Hepatocyte (in vitro differentiated cells): ENCODE measurements at regions not wholly inside any gene's neighbourhood (a gene's known extent, or its start where the extent isn't known, plus 50 kb on each side); places are given as distances from the start of the nearest gene placed in this dataset.

ENCODE experiments used
- DNase-seq: peaks from one replicate; pipeline ENCODE4 v3.0.0-alpha.2; 2016; ENCODE audit warnings: low spot score
- H2AFZ ChIP-seq: fragments of 200-600 bp; sonication (generic); 2 replicates; pipeline ENCODE4 v1.6.0; 2016; ENCODE audit warnings: antibody characterized with exemption, mild to moderate bottlenecking
- H3K27ac ChIP-seq: fragments of 200-600 bp; sonication (generic); 2 replicates; pipeline ENCODE4 v1.5.1; 2016; ENCODE audit warnings: mild to moderate bottlenecking
- H3K27me3 ChIP-seq: fragments of 200-600 bp; sonication (generic); 2 replicates; pipeline ENCODE4 v1.6.1; 2016
- H3K36me3 ChIP-seq: fragments of 200-600 bp; sonication (generic); replicated peaks from 2 replicates; pipeline ENCODE4 v1.5.1; 2016; ENCODE audit warnings: low read depth; ENCODE audit not compliant: insufficient read depth
- H3K4me1 ChIP-seq: fragments of 200-600 bp; sonication (generic); 2 replicates; pipeline ENCODE4 v1.5.1; 2016; ENCODE audit warnings: mild to moderate bottlenecking, moderate library complexity; ENCODE audit not compliant: insufficient read depth
- H3K4me2 ChIP-seq: fragments of 200-600 bp; sonication (generic); 2 replicates; pipeline ENCODE4 v1.6.0; 2016
- H3K4me3 ChIP-seq: fragments of 200-600 bp; sonication (generic); 2 replicates; pipeline ENCODE4 v1.5.1; 2016; ENCODE audit warnings: mild to moderate bottlenecking
- H3K79me2 ChIP-seq: fragments of 200-600 bp; sonication (generic); 2 replicates; pipeline ENCODE4 v1.6.0; 2017; ENCODE audit warnings: mild to moderate bottlenecking
- H3K9me2 ChIP-seq: fragments of 200-600 bp; sonication (generic); replicated peaks from 2 replicates; pipeline ENCODE4 v1.6.0; 2017; ENCODE audit warnings: mild to moderate bottlenecking; ENCODE audit not compliant: insufficient read depth
- H3K9me3 ChIP-seq: fragments of 200-600 bp; sonication (generic); 2 replicates; pipeline ENCODE4 v1.5.1; 2016; ENCODE audit warnings: low read depth, mild to moderate bottlenecking
- H4K20me1 ChIP-seq: fragments of 200-600 bp; sonication (generic); 2 replicates; pipeline ENCODE4 v1.6.0; 2016; ENCODE audit warnings: mild to moderate bottlenecking; ENCODE audit not compliant: insufficient read depth, poor library complexity, severe bottlenecking
- CTCF ChIP-seq: fragments of 200-600 bp; sonication (generic); IDR thresholded peaks from 2 replicates; pipeline ENCODE4 v1.5.1; 2016; ENCODE audit warnings: antibody characterized with exemption, mild to moderate bottlenecking; ENCODE audit not compliant: poor library complexity
- EZH2 ChIP-seq: fragments of 200-600 bp; sonication (generic); IDR thresholded peaks from 2 replicates; pipeline ENCODE4 v1.6.1; 2016; ENCODE audit warnings: antibody characterized with exemption, mild to moderate bottlenecking, borderline replicate concordance
- EZH2phosphoT487 ChIP-seq: fragments of 200-600 bp; sonication (generic); IDR thresholded peaks from one replicate; pipeline ENCODE4 v1.6.1; 2018; ENCODE audit warnings: antibody characterized with exemption, mild to moderate bottlenecking, low read depth, moderate library complexity; ENCODE audit not compliant: unreplicated experiment, severe bottlenecking
- WGBS: methylation state at CpG from one replicate; pipeline ENCODE4 v1.1.6; 2016; ENCODE audit warnings: low lambda C conversion rate; ENCODE audit errors: missing lambda C conversion rate; 5-methylcytosine and 5-hydroxymethylcytosine counted together

GRCh38 chr15:85854345-85855097, 59.8 kb upstream of the KLHL25 start:
- Histone ChIP-seq H3K9me2 (no peaks in the 10 kb centered on the region), H3K27me3 (peaks cover 19% of the 10 kb centered on the region), H4K20me1 (no peaks in the 10 kb centered on the region), H3K4me1 (no peaks in the 10 kb centered on the region), H2AFZ (no peak overlapping the region), H3K79me2 (no peaks in the 10 kb centered on the region), H3K4me3 (no peak overlapping the region), H3K27ac (no peak overlapping the region), H3K4me2 (peak overlapping the region; percentile 51), H3K9me3 (no peaks in the 10 kb centered on the region), H3K36me3 (no peaks in the 10 kb centered on the region)
- DNase-seq = peak; percentile 75
- WGBS = 54% methylated on average over 11 of the region's 11 CpGs
- TF ChIP-seq CTCF (peak; percentile 88), EZH2phosphoT487 (no peak)

- TF ChIP-seq EZH2 = no peak
- TF ChIP-seq EZH2phosphoT487 = no peak
- peak; percentile 88 for TF ChIP-seq CTCF
- H3K9me3 ChIP-seq = no peaks in the 10 kb centered on the region
- H4K20me1 ChIP-seq = no peaks in the 10 kb centered on the region
- H3K4me3 ChIP-seq = no peak overlapping the region
- H2AFZ ChIP-seq = no peak overlapping the region
- H3K4me2 ChIP-seq = peak overlapping the region; percentile 71
- H3K9me2 ChIP-seq = no peaks in the 10 kb centered on the region
- DNase-seq = peak; percentile 87
- H3K27me3 ChIP-seq = peaks cover 19% of the 10 kb centered on the region
- no peaks in the 10 kb centered on the region for H3K4me1 ChIP-seq
- no peaks in the 10 kb centered on the region for H3K79me2 ChIP-seq
- no peak overlapping the region for H3K27ac ChIP-seq
- no peaks in the 10 kb centered on the region for H3K36me3 ChIP-seq
- 11% methylated on average over 19 of the region's 19 CpGs for WGBS
Observed at GRCh38 chr15:85858586-85859375, 64.1 kb upstream of the KLHL25 start.

GRCh38 chr15:85859671-85860070, 64.9 kb upstream of the KLHL25 start:
- H3K4me3 ChIP-seq = no peak overlapping the region
- no peaks in the 10 kb centered on the region for H3K79me2 ChIP-seq
- WGBS = 82% methylated on average over 3 of the region's 3 CpGs
- TF ChIP-seq EZH2phosphoT487 (no peak), EZH2 (no peak), CTCF (no peak)
- H2AFZ ChIP-seq = no peak overlapping the region
- H3K27me3 ChIP-seq = peaks cover 19% of the 10 kb centered on the region
- no peaks in the 10 kb centered on the region for H3K9me2 ChIP-seq
- no peaks in the 10 kb centered on the region for H3K9me3 ChIP-seq
- H4K20me1 ChIP-seq = no peaks in the 10 kb centered on the region
- H3K36me3 ChIP-seq = no peaks in the 10 kb centered on the region
- no peak for DNase-seq
- H3K4me2 ChIP-seq = no peak overlapping the region
- no peaks in the 10 kb centered on the region for H3K4me1 ChIP-seq
- no peak overlapping the region for H3K27ac ChIP-seq
